ENCODE measurements at regions not wholly inside any gene's neighbourhood (a gene's known extent, or its start where the extent isn't known, plus 50 kb on each side); places are given as distances from the start of the nearest gene placed in this dataset.

DNA sequence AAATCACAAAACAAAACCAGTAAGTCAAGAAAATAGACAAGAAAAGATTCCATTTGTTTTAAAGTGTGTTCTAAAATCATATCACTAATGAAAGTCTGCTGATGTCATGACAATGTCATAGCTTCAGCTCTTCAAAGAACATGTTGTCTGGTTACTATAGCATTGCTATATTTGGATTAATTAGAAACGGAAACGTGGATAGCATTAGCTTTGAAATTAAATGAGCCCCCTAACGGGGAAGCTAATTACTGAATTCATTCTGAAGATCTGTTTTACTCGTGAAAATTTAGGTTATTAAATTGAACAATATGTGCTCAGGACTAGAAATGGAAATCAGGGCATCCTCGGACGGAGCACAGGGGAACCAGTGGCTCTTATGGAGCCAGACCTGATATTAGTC lies 316.7 kb upstream of the AGTR1 start:
- Mint-ChIP-seq H3K4me3 (no peak overlapping the region), H3K9me3 (peaks cover 2% of the 10 kb centered on the region), H3K4me1 (no peaks in the 10 kb centered on the region), H3K27ac (no peak overlapping the region), H3K36me3 (no peaks in the 10 kb centered on the region), H3K27me3 (no peaks in the 10 kb centered on the region)
- DNase-seq = no peak

DNA sequence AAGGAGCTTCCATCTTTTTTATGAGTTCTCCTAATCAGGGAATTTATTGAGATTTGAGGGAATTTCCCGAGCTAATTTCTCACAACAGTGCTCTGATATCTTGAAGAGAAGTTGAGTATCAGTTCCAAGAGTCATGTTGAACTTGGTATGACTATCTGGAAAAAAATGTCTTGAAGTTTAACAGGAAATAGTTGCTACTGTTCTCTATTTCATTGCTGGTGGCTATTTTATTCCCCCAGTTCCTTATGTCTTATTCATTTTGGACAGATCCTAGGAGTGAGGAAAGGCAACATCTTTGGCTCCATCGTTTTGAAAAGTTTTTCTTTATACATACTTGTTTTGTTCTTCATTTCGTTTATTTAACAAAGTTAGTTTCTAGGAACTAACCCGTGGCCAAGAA lies 307.8 kb upstream of the AGTR1 start:
- Mint-ChIP-seq H3K4me3 (no peak overlapping the region), H3K4me1 (no peaks in the 10 kb centered on the region), H3K27me3 (no peaks in the 10 kb centered on the region), H3K36me3 (no peaks in the 10 kb centered on the region), H3K27ac (no peak overlapping the region), H3K9me3 (peaks cover 3% of the 10 kb centered on the region)
- no peak for DNase-seq

DNA sequence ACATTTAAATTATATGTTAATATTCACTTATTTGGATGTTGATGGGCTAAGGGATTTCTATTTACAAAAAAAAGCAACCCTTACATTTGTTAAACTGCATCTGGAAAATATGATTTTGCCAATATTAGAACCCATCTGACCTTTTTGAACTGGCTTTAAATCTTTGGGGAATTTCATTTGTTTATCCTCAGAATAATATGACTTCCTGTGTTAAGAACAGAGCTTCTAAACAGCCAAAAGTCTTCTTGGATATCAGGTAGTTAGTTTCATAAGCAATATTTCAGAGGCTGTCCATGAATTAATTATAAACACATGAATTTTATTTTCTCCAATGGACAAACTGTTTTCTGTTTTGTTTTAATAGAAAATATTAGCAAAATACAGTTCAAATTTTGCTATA lies 301.9 kb upstream of the AGTR1 start:
- no peaks in the 10 kb centered on the region for H3K4me1 Mint-ChIP-seq
- H3K27ac Mint-ChIP-seq = no peak overlapping the region
- H3K36me3 Mint-ChIP-seq = no peaks in the 10 kb centered on the region
- H3K9me3 Mint-ChIP-seq = peaks cover 4% of the 10 kb centered on the region
- no peak for DNase-seq
- no peaks in the 10 kb centered on the region for H3K27me3 Mint-ChIP-seq
- H3K4me3 Mint-ChIP-seq = no peak overlapping the region

DNA sequence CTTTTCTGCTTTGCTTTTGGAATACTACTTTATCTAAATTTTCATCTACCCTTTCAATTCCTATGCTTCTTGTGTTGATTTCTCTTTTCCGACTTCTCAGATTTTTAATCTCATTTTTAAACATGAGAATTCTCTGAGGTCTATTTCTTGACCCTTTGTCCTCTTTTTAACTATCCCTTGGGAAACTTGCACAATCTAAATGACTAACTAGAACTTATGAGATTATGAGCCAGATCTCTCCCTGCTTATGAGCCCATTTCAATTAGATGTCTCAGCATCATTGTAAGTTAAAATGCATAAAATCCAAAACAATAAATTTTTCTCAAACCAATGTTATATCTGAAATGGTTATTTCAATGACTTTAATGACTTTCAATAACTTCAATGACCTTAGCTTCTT lies 296.9 kb upstream of the AGTR1 start:
- no peak overlapping the region for H3K4me3 Mint-ChIP-seq
- peaks cover 1% of the 10 kb centered on the region for H3K9me3 Mint-ChIP-seq
- no peaks in the 10 kb centered on the region for H3K4me1 Mint-ChIP-seq
- H3K27ac Mint-ChIP-seq = no peak overlapping the region
- no peak for DNase-seq
- H3K27me3 Mint-ChIP-seq = no peaks in the 10 kb centered on the region
- H3K36me3 Mint-ChIP-seq = no peaks in the 10 kb centered on the region

DNA sequence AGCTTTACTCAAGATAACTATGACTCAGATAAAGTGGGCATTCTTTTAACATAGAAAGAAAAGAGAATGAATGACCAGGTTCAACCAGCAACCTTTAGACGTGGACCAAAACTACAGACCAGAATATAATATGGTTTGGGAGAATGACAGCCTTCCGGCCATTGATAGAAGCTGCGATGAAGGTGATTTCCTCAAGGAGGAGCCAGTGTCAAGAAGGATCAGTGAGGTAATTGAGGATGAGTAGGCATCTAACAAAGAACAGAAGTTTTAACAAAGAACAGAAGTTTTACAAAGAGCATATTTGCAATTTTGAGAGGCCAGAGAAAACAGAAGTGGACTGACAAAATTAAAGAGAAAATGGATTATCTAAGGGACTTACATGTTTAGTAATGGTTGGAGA lies 289.0 kb upstream of the AGTR1 start:
- no peaks in the 10 kb centered on the region for H3K27me3 Mint-ChIP-seq
- no peaks in the 10 kb centered on the region for H3K36me3 Mint-ChIP-seq
- no peak overlapping the region for H3K27ac Mint-ChIP-seq
- no peak overlapping the region for H3K4me3 Mint-ChIP-seq
- no peak for DNase-seq
- no peaks in the 10 kb centered on the region for H3K9me3 Mint-ChIP-seq
- no peaks in the 10 kb centered on the region for H3K4me1 Mint-ChIP-seq

DNA sequence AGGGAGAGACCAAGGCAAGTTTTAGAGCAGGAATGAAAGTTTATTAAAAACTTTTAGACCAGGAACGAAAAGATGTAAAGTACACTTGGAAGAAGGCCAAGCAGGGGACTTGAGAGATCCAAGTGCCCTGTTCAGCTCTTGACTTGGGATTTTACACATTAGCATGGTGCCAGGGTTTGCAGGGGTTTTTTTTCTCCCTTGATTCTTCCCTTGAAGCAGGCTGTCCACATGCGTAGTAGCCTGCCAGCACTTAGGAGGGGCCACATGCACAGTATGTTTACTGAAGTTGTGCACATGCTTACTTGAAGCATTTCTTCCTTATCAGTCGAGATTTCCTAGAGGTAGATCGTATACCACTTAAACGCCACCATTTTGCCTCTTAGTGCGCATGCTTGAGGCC lies 277.5 kb upstream of the AGTR1 start:
- Mint-ChIP-seq H3K36me3 (no peaks in the 10 kb centered on the region), H3K4me3 (no peak overlapping the region), H3K4me1 (no peaks in the 10 kb centered on the region), H3K27ac (no peak overlapping the region), H3K27me3 (no peaks in the 10 kb centered on the region), H3K9me3 (peaks cover 4% of the 10 kb centered on the region)
- no peak for DNase-seq

DNA sequence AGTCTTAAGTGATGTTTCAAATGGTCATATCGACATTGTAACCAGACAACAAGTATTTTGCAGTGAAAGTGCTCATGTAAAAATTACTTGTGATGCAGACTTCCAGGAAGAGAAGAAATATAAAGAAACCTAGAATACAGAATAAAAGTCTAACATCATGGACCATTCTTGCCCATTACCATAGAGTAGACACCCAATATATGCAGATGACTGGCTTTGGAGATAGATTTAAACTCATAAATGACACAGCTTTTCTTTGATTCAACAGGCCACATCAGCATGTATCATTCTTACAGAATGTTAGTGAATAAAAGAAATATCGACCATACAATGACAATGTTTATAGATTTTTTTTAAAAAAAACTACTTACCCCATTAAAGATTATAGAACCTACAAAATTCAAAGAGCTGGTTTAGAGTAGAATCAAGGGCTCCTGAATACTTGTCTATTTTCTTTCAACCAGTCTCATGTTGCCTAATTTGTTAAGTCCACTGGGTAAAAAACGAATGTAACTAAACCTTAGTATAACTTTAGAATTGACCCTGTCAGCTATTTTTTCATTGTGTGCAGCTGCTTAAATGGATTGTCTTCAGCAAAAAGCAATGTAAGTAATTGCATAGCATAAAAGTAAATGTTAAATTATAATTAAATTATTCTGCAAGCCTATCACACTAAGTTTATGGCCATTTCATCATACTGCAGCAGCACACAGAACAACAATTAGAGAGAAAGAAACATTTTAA lies 268.7 kb upstream of the AGTR1 start:
- H3K4me1 Mint-ChIP-seq = no peaks in the 10 kb centered on the region
- no peak overlapping the region for H3K4me3 Mint-ChIP-seq
- H3K36me3 Mint-ChIP-seq = no peaks in the 10 kb centered on the region

DNA sequence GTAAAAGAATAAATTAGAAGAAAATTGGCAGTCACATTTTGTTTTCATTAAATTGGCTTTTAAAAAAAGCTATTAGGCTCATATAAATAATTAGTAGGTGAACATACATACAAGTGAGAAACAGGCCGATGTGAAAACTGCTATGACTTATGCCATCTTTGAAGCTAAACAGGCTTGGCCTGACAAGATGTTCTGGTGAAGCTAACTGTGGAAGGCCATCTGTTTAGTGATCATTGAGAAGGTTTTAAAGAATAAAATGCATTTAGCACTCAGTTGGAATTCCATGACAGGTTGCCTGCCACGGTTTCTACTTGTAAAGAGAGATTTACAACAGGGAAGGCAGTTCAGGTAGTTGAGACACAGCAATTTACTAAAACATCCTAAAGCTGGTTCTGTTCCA lies 264.0 kb upstream of the AGTR1 start:
- Mint-ChIP-seq H3K36me3 (no peaks in the 10 kb centered on the region), H3K4me1 (no peaks in the 10 kb centered on the region), H3K27me3 (no peaks in the 10 kb centered on the region)

More for the DNA sequence above, 268.7 kb upstream of the AGTR1 start:
- Mint-ChIP-seq H3K9me3 (no peaks in the 10 kb centered on the region), H3K27ac (no peak overlapping the region), H3K27me3 (no peaks in the 10 kb centered on the region)
- DNase-seq = no peak

DNA sequence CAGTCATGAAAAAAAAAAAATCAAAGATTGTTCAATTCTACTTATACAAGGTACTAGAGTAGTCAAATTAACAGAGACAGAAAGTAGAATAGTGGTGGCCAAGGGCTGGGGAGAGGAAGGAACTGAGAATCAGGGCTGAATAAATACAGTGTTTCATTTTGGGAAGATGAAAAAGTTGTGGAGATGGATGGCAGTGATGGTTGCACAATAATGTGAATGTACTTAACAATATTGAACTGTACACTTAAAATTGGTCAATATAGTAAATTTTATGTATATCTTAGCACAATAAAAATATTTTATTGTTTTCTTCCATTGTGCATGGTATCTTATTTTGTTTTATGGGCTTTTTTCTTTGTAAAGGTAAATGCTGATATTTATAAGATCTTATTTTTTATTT lies 262.2 kb upstream of the AGTR1 start:
- DNase-seq = no peak
- Mint-ChIP-seq H3K27ac (no peak overlapping the region), H3K36me3 (no peaks in the 10 kb centered on the region), H3K27me3 (no peaks in the 10 kb centered on the region), H3K4me1 (no peaks in the 10 kb centered on the region), H3K4me3 (no peak overlapping the region), H3K9me3 (peaks cover 3% of the 10 kb centered on the region)

More for the DNA sequence above, 264.0 kb upstream of the AGTR1 start:
- Mint-ChIP-seq H3K27ac (no peak overlapping the region), H3K4me3 (no peak overlapping the region), H3K9me3 (peaks cover 3% of the 10 kb centered on the region)
- no peak for DNase-seq

DNA sequence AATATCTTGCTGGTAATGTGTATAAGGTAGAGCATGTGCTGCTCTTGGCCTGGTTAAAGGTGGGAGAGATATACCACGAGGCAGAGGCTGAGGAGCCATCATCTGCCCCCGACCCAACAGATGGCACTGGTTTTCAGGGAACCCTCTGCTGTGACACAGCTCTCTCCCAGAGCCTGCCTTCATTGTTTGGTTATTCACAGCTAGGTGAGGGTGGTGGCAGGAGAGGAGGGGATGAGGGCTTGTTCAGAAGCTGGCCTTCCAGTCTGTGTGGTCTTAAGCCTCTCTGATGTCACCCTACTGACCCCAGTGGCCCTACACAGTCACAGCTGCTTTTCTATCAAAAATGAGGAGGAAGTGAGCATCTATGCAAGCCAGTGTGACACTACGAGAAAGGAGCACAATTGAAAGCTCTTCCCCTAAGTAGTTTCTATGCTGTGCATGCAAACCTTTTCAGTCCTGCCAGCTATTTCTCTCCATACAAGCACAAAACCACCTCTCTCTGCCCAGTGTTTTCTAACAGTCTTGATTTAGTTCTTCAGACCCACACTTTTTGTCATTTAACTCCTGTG lies 258.4 kb upstream of the AGTR1 start:
- Mint-ChIP-seq H3K36me3 (no peaks in the 10 kb centered on the region), H3K4me3 (no peak overlapping the region), H3K9me3 (peaks cover 3% of the 10 kb centered on the region), H3K4me1 (no peaks in the 10 kb centered on the region), H3K27ac (no peak overlapping the region), H3K27me3 (no peaks in the 10 kb centered on the region)
- no peak for DNase-seq

DNA sequence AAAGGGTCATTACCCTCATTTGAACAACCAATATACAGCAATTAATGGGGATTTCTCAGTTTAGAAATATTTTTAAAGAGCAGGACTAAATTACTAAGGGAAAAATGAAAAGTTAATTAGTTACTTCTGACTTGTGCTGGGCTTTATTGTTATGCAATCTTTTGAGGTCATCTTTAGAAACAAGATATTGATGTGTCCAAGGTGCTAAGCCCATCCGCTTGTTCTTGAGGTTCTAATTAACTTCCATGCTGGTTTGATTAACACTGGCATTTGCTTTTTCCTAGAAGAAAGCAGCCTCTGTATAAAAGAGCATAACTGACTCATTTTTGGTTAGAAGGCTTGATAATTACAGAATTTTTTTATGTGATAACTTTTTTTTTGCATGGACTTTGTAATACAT lies 256.5 kb upstream of the AGTR1 start:
- H3K27me3 Mint-ChIP-seq = no peaks in the 10 kb centered on the region
- H3K4me3 Mint-ChIP-seq = no peak overlapping the region

DNA sequence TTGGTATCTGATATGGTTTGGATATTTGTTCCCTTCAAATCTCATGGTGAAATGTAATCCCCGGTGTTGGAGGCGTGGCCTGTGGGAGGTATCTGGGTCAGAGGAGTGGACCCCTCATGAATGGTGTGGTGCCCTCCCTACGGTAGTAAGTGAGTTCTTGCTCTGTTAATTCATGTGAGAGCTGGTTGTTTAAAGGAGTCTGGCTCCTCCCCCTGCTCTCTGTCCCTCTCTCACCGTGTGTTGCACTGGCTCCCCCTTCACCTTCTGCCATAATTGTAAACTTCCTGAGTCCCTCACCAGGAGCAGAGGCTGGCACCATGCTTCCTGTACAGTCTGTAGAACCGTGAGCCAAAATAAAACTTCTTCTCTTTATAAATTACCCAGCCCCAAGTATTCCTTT lies 246.9 kb upstream of the AGTR1 start:
- Mint-ChIP-seq H3K4me1 (no peaks in the 10 kb centered on the region), H3K9me3 (no peaks in the 10 kb centered on the region), H3K27me3 (no peaks in the 10 kb centered on the region), H3K36me3 (no peaks in the 10 kb centered on the region), H3K4me3 (no peak overlapping the region), H3K27ac (no peak overlapping the region)
- DNase-seq = no peak

More for the DNA sequence above, 256.5 kb upstream of the AGTR1 start:
- DNase-seq = no peak
- no peaks in the 10 kb centered on the region for H3K9me3 Mint-ChIP-seq
- H3K27ac Mint-ChIP-seq = no peak overlapping the region
- no peaks in the 10 kb centered on the region for H3K36me3 Mint-ChIP-seq
- no peaks in the 10 kb centered on the region for H3K4me1 Mint-ChIP-seq

DNA sequence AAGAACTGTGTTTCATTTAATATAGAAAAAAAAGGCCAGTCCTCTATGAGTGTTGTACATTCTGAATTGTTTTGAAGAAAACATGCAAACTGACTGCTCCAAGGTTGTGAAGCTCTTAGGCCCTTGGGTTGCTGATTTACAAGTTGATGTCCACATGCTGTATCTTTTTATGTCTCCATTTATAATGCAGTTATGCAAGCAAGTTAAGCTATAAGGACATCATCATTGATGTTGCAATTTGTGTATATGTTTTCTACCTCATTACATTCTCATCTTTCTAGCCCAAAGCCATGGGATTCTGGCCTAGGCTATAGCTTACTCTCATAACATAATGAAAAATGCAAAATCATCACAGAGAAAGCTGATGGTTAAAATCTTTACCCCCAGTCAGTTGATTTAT lies 245.7 kb upstream of the AGTR1 start:
- no peaks in the 10 kb centered on the region for H3K9me3 Mint-ChIP-seq
- DNase-seq = no peak
- no peaks in the 10 kb centered on the region for H3K4me1 Mint-ChIP-seq
- H3K27ac Mint-ChIP-seq = no peak overlapping the region
- H3K27me3 Mint-ChIP-seq = no peaks in the 10 kb centered on the region
- H3K36me3 Mint-ChIP-seq = no peaks in the 10 kb centered on the region
- no peak overlapping the region for H3K4me3 Mint-ChIP-seq

DNA sequence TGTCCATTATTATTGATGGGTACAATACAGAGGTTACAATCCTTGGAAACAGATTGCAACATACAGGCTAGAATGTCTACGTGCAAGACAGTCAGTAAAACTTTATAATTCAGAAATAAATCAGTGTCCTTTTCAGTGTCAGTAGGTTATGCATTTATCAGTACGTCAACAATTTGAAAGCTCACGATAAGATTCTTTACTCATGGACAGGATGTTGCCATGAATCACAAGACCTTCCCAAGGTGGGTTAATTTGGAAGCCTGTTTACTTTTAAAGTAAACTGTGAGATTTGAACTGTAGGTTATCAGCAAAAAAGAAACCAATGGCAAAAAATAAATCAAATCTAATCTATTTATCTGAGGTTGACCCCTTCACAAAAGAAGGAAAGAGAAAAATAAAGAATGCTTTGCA lies 243.9 kb upstream of the AGTR1 start:
- no peaks in the 10 kb centered on the region for H3K36me3 Mint-ChIP-seq
- no peaks in the 10 kb centered on the region for H3K4me1 Mint-ChIP-seq
- no peak for DNase-seq
- H3K27ac Mint-ChIP-seq = no peak overlapping the region
- H3K9me3 Mint-ChIP-seq = no peaks in the 10 kb centered on the region
- no peaks in the 10 kb centered on the region for H3K27me3 Mint-ChIP-seq
- no peak overlapping the region for H3K4me3 Mint-ChIP-seq

DNA sequence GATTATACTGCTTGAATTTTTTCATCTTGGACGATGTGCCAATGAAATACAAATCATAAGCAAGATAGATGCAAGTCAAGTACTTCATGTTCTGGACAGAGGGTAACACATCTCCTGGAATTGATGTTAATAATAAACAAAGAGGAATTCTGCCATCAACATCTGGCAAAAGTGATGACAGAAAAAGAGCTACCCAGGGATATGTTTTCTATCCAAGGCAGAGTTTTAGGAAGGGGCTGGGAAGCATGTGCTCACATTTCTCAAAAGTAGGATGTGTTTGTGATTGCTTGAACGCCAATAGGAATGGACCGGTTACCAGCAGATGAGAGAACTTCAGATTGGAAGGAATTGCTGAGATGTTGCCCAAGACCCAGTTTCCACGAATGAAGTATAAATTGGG lies 242.6 kb upstream of the AGTR1 start:
- H3K4me3 Mint-ChIP-seq = no peak overlapping the region
- no peak for DNase-seq

DNA sequence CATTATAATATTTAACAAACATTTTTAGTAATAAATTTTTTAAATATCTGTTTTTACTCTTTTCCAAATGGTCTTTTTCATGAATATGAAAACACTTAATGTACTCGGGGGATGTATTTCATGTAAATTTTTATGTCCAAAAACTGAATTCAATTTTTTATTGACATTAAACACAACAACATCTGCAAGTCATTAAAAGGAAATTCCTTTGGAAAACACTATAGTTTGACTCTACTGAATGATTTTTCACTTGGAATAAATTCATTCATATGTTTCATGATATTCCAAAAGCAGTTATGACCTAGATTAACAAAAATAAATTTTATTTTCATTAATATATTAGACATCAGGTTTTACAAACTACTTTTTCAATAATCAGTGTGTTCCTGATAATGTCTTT lies 239.8 kb upstream of the AGTR1 start:
- Mint-ChIP-seq H3K4me3 (no peak overlapping the region), H3K4me1 (no peaks in the 10 kb centered on the region), H3K9me3 (peaks cover 4% of the 10 kb centered on the region), H3K27ac (no peak overlapping the region), H3K27me3 (no peaks in the 10 kb centered on the region), H3K36me3 (no peaks in the 10 kb centered on the region)
- DNase-seq = no peak

More for the DNA sequence above, 242.6 kb upstream of the AGTR1 start:
- Mint-ChIP-seq H3K9me3 (no peaks in the 10 kb centered on the region), H3K27me3 (no peaks in the 10 kb centered on the region), H3K36me3 (no peaks in the 10 kb centered on the region), H3K27ac (no peak overlapping the region), H3K4me1 (no peaks in the 10 kb centered on the region)

All from activated naive CD8-positive, alpha-beta T cell treated with anti-CD3 and anti-CD28 coated beads for 36 hours (primary cell).